ENCODE measurements at regions not wholly inside any gene's neighbourhood (a gene's known extent, or its start where the extent isn't known, plus 50 kb on each side); places are given as distances from the start of the nearest gene placed in this dataset.

DNA sequence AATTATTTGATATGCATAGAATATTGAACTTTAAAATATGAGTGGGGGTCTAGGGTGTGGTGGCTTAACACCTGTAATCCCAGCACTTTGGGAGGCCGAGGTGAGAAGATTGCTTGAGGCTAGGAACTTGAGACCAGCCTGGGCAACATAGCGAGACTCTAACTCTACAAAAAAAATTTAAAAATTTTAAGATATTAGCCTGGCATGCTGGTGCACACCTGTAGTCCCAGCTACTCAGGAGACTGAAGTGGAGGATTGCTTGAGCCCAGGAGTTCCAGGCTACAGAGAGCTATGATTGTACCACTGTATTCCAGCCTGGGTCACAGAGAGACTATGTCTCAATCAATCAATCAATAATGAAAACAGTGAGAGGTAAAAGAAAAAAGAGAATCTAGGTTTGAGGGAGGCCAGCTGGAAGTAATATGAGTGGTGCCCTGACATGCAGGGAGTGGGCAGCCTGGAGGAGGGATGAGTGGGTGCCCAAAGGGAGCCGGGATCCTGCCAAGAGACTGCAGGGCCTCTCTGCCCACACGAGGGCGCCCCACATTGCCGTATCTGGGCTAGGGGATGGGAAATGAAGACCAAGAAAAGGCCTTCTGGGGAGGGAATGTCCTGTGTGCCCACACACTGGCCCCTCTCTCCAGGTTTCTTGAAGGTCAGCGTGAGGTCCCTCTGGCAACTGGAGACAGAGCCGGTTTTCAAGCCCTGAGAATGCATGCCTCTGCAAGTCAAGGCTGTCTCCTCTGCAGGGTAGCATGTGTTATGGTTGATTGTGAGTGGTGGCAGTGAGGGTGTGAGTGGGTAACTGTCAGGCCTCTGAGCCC, 93.9 kb upstream of the PPM1J start:
- DNase-seq (ENCODE audit: low spot score), result peak; percentile 86
- H3K27ac ChIP-seq, result no peak overlapping the region
- ChIA-PET POLR2A (ENCODE audit: low non-redundant PET) (no interaction called here), CTCF (interaction anchor here (0.6 to 13.4 kb wide), 6 partner anchors 23 to 868 kb away, joined by 3 to 282 read pairs (median 4); partner anchors contain the start of genes PPM1J and SLC16A1)
- TF ChIP-seq CTCF (conservative IDR thresholded peaks at IDR 0.05; ENCODE audit: low read depth), result peak; percentile 89

GRCh38 chr1:112807999-112808398, 92.9 kb upstream of the PPM1J start:
- CTCF ChIA-PET, result interaction anchor here (1.7 to 13.4 kb wide), 2 partner anchors 90 to 265 kb away, joined by 4 to 282 read pairs; partner anchors contain the start of genes LRIG2 and PPM1J
- no peak overlapping the region for H3K27ac ChIP-seq
- DNase-seq (ENCODE audit: low spot score), result no peak
- POLR2A ChIA-PET (ENCODE audit: low non-redundant PET), result no interaction called here
- TF ChIP-seq CTCF (conservative IDR thresholded peaks at IDR 0.05; ENCODE audit: low read depth), result no peak

DNA sequence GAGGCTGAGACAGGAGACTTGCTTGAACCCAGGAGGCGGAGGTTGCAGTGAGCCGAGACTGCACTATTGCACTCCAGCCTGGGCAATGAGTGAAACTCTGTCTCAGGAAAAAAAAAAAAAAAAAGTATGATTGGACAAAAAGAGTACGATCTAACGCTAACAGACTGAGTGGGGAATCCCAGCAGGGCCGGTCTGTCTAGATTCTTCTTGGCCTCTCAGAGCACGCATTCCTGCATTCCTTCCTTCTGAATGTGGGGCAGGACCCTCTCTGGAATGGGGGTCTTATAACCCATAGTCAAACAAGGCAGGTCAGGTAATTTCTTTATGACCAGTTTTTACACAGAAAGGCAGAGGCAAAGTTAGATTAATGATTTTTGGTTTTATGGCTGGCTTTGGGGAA, 92.0 kb upstream of the PPM1J start:
- no peak for DNase-seq (ENCODE audit: low spot score)
- POLR2A ChIA-PET (ENCODE audit: low non-redundant PET), result no interaction called here
- CTCF ChIA-PET, result interaction anchor here (0.7 to 13.4 kb wide), 4 partner anchors 15 to 266 kb away, joined by 4 to 282 read pairs (median 4); partner anchors contain the start of genes LRIG2 and PPM1J
- H3K27ac ChIP-seq, result no peak overlapping the region
- TF ChIP-seq CTCF (conservative IDR thresholded peaks at IDR 0.05; ENCODE audit: low read depth), result no peak

DNA sequence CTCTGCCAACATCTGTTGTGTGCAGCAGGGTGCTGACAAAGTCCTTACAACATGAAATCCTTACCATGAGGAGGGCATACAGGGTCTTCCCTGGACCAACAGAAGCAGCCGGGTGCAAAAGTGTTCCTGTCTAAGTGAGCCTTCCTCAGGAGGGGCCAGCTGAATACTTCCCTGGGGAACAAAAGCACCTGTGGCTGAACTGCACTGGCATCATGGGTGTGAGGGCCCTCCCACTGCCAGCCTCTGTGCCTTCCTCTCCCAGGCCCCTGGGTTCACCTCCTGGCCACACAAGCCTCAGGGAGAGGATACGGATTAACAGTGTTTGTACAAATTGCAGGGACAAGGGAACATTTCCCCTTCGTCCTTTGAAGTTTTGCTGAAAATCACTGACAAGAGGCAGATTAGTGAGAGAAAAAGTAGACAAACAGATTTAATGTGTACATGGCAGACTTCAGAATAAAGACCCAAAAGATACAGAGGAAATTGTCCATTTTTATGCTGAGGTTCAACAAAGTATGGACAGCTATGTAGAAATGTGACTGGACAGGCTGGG, 91.0 kb upstream of the PPM1J start:
- no peak overlapping the region for H3K27ac ChIP-seq
- DNase-seq (ENCODE audit: low spot score), result no peak
- ChIA-PET CTCF (interaction anchor here (1.7 to 13.4 kb wide), 3 partner anchors 88 to 267 kb away, joined by 4 to 282 read pairs (median 7); partner anchors contain the start of genes LRIG2 and PPM1J), POLR2A (ENCODE audit: low non-redundant PET) (no interaction called here)
- no peak for TF ChIP-seq CTCF (conservative IDR thresholded peaks at IDR 0.05; ENCODE audit: low read depth)

DNA sequence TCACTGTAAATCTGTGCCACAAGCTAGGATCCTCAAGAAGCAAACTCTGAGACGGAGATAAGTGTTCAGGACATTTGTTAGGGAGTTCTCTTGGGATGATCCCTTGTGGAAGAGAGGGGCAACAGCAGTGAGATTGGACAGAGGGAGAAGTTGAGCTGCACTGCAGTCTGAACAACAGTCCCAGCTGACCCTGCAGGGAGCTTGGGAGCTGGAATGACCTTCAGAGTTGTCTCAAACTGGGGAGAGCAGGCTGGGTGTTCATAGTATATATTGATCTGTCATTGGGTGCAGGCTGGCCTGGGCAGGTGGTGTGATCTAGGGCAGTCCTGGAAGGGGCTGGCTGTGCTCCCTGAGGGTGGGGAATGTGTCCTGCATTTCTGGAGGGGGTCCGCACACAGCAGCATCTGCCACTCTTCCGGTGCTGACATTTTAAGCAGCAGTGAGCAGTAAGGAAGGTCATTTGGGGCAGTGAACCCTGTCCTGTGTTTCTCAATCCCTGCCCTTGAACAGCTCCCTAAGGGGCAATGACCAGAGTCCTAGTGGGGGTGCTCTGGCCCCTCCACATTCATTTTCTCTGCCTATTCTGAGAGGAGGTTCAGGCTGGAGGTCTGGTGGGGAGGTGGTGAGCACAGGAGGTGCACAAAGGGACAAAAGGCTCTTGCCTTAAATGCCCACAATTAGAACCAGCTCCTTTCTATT, 90.2 kb upstream of the PPM1J start:
- ChIA-PET CTCF (interaction anchor here (1.0 to 13.4 kb wide), 5 partner anchors 21 to 268 kb away, joined by 3 to 282 read pairs (median 7); partner anchors contain the start of genes LRIG2 and PPM1J), POLR2A (ENCODE audit: low non-redundant PET) (interaction anchor here (0.5 kb wide), 1 partner anchor 233 kb away, joined by 6 read pairs; no protein-coding TSS in a partner anchor)
- no peak overlapping the region for H3K27ac ChIP-seq

More for the DNA sequence above, 90.2 kb upstream of the PPM1J start:
- TF ChIP-seq CTCF (conservative IDR thresholded peaks at IDR 0.05; ENCODE audit: low read depth), result no peak
- no peak for DNase-seq (ENCODE audit: low spot score)

Measured in RWPE1 (cell line).